Stomach (tissue), 8 donors: ENCODE measurements at regions not wholly inside any gene's neighbourhood (a gene's known extent, or its start where the extent isn't known, plus 50 kb on each side); places are given as distances from the start of the nearest gene placed in this dataset.

Source experiments
- DNase-seq, 2 donors: peaks; one replicate each; pipeline versions ENCODE4 v3.0.0 to v3.0.0-alpha.2; 2013 to 2019
- H3K27ac ChIP-seq, 5 donors: fragments of 200-600 bp in 4 of 5; sonication (generic) in 4 of 5; one replicate each; pipeline ENCODE4 v1.5.1; 2013 to 2019; ENCODE audit warnings: mild to moderate bottlenecking in 1 of 5, moderate library complexity in 1 of 5
- H3K27me3 ChIP-seq, 3 donors: fragments of 200-600 bp; sonication (generic); one replicate each; pipeline ENCODE4 v1.5.1; 2017 to 2019; ENCODE audit warnings: mixed run types in 1 of 3
- H3K36me3 ChIP-seq, 4 donors: fragments of 200-600 bp; sonication (generic); 1 replicate in 3 of 4; 2 replicates in 1 of 4; pipeline ENCODE4 v1.5.1; 2016 to 2019
- H3K4me1 ChIP-seq, 4 donors: fragments of 200-600 bp; sonication (generic); one replicate each; pipeline ENCODE4 v1.5.1; 2016 to 2019
- H3K4me3 ChIP-seq, 4 donors: fragments of 200-600 bp; sonication (generic) in 3 of 4; one replicate each; pipeline ENCODE4 v1.5.1; 2016 to 2019; ENCODE audit warnings: mild to moderate bottlenecking in 1 of 4
- H3K9me3 ChIP-seq, 4 donors: fragments of 200-600 bp; sonication (generic); one replicate each; pipeline ENCODE4 v1.5.1; 2016 to 2019
- EP300 ChIP-seq: sonication (generic); formaldehyde crosslinking; IDR thresholded peaks from one replicate; pipeline ENCODE4 v1.6.1; 2017; ENCODE audit warnings: antibody characterized with exemption
- POLR2A ChIP-seq, 4 donors: fragments of 450-650 bp; IDR thresholded peaks; one replicate each; pipeline ENCODE4 v1.6.1; 2016; ENCODE audit warnings: antibody characterized with exemption in 4 of 4, control low read depth in 2 of 4, mild to moderate bottlenecking in 1 of 4, moderate library complexity in 1 of 4
- POLR2AphosphoS5 ChIP-seq, 3 donors: sonication (generic); formaldehyde crosslinking; IDR thresholded peaks; one replicate each; pipeline ENCODE4 v1.6.1; 2016; ENCODE audit warnings: antibody characterized with exemption in 3 of 3
- WGBS, 5 donors: extraction: QIAGEN DNeasy Blood & Tissue Kit in 3 of 5; methylation state at CpG; one replicate each; pipeline versions ENCODE4 v1.1.5 to v1.1.7; 2013 to 2018; 5-methylcytosine and 5-hydroxymethylcytosine counted together
- intact Hi-C: fragments of 100-400 bp; cut with DNase I; formaldehyde crosslinking; loops from one replicate; pipeline ENCODE4 v1.15.1; 2023; ENCODE audit warnings: low total_unique reads
- TF ChIP-seq, protein P1 (sequence below), 7 experiments: fragments of 450-650 bp in 4 of 7; fragments of 200-600 bp in 3 of 7; sonication (generic) in 3 of 7; IDR thresholded peaks; one replicate each; pipeline ENCODE4 v1.5.1; 2016 to 2019; ENCODE audit warnings: antibody characterized with exemption in 7 of 7, control low read depth in 2 of 7, mild to moderate bottlenecking in 1 of 7
- donor health status: healthy with polysubstance abuse.
- donor health status: Bipolar disorder and iron deficiency.
- donor health status: healthy.

DNA sequence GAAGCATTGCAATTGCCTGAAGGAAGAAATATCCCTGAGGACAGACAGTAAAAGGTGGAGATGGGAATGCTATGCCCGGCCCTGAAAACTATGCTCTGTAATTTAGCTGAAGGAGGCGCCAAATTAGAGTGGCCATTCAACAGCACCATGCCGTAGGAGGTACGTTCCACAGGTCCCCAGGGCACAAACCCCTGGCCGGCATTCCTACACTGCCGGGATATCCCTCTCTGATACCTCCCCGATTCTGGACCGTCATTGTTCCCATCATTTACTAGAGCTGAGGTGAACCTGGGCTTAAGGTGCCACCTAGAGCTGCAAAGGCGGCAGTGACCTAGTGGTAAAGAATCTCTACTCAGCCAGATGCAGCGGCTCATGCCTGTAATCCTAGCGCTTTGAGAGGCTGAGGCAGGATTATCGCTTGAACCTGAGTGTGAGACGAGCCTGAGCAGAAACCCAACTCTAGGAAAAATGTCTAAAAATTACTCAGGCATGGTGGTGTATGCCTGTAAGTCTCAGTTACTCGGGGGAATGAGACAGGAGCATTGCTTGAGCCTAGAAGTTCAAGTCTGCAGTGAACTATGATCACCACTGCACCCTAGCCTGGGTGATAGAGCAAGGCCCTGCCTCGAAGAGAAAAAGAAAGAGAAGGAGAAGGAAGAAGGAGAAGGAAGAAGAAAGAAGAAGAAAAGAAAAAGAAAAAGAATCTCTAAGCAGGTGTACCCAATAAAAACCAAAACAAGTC lies 53.0 kb upstream of the TNKS2 start:
- Histone ChIP-seq H3K27ac (no peak overlapping the region), H3K4me1 (peaks cover 0 to 5% (median 0%) of the 10 kb centered on the region in 4 donors), H3K9me3 (no peaks in the 10 kb centered on the region), H3K36me3 (no peaks in the 10 kb centered on the region), H3K27me3 (peaks cover 0 to 7% (median 0%) of the 10 kb centered on the region in 3 donors), H3K4me3 (no peak overlapping the region)
- TF ChIP-seq EP300 (no peak), POLR2AphosphoS5 (IDR thresholded peaks at IDR 0.05) (no peak), POLR2A (IDR thresholded peaks at IDR 0.05) (no peak)
- TF ChIP-seq, protein P1, sequence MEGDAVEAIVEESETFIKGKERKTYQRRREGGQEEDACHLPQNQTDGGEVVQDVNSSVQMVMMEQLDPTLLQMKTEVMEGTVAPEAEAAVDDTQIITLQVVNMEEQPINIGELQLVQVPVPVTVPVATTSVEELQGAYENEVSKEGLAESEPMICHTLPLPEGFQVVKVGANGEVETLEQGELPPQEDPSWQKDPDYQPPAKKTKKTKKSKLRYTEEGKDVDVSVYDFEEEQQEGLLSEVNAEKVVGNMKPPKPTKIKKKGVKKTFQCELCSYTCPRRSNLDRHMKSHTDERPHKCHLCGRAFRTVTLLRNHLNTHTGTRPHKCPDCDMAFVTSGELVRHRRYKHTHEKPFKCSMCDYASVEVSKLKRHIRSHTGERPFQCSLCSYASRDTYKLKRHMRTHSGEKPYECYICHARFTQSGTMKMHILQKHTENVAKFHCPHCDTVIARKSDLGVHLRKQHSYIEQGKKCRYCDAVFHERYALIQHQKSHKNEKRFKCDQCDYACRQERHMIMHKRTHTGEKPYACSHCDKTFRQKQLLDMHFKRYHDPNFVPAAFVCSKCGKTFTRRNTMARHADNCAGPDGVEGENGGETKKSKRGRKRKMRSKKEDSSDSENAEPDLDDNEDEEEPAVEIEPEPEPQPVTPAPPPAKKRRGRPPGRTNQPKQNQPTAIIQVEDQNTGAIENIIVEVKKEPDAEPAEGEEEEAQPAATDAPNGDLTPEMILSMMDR (IDR thresholded peaks at IDR 0.05): peak in 2 of 7 experiments; percentile 17 to 36
- intact Hi-C loops: loop anchor here (10.0 kb wide), 1 partner anchor 100 kb away; no protein-coding TSS in a partner anchor
- peak; percentile 39 to 53 for DNase-seq
- WGBS, 5 donors: 31 to 40% (median 35%) methylated on average over 14 to 15 of the region's 15 CpGs

DNA sequence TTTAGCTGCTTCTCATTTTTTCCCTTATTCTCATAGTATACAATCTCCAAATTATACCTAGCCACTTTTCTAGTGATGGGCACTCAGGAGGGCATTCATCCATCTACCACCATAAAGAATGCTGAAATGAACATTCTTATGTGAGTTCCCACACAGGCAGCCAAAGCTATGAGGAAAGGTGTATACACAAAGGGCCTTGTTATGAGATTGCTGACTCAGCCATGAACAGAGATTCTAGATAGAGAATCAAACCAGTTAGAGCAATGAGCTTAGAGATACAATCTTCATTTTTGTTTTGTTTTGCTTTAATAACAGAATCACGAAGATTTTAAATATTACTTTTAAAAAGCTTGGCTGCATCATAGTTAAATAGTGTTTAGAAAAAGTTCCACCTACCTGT lies 54.8 kb upstream of the TNKS2 start:
- TF ChIP-seq EP300: no peak
- TF ChIP-seq, protein P1 (IDR thresholded peaks at IDR 0.05): no peak
- TF ChIP-seq POLR2A (IDR thresholded peaks at IDR 0.05): no peak
- TF ChIP-seq POLR2AphosphoS5 (IDR thresholded peaks at IDR 0.05): no peak
- Histone ChIP-seq H3K27ac (no peak overlapping the region), H3K4me1 (peaks cover 0 to 5% (median 0%) of the 10 kb centered on the region in 4 donors), H3K27me3 (peaks cover 0 to 14% (median 0%) of the 10 kb centered on the region in 3 donors), H3K36me3 (no peaks in the 10 kb centered on the region), H3K4me3 (no peak overlapping the region), H3K9me3 (no peaks in the 10 kb centered on the region)
- no peak for DNase-seq
- WGBS, 5 donors: 61 to 75% (median 69%) methylated on average over 1 of the region's 1 CpG
- intact Hi-C loops: loop anchor here (10.0 kb wide), 1 partner anchor 99 kb away; no protein-coding TSS in a partner anchor

DNA sequence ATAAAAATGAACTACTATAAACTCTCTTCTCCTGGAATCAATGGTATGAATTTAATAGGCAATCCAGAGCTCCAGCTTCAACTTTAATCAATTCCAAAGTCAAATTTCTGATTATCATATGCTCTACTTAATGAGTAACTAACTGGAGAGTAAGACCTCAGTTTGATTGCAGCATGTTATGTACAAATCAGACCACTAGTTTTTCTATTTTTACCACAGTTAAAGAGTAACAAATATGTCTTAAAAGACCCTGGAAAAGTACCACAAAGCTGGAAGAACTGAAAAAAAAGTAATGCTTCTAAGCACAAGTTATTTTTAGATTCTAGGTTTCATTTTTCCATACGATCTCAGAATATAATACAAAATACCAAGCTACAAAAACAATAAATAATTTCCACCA lies 56.0 kb upstream of the TNKS2 start:
- intact Hi-C loops: loop anchor here (10.0 kb wide), 1 partner anchor 97 kb away; no protein-coding TSS in a partner anchor
- no peaks in the 10 kb centered on the region for H3K36me3 ChIP-seq
- 0 to 17% (median 12%) methylated on average over 1 of the region's 1 CpG for WGBS, 5 donors
- no peaks in the 10 kb centered on the region for H3K9me3 ChIP-seq
- TF ChIP-seq POLR2A (IDR thresholded peaks at IDR 0.05): no peak
- TF ChIP-seq, protein P1 (IDR thresholded peaks at IDR 0.05): no peak
- no peak for TF ChIP-seq POLR2AphosphoS5 (IDR thresholded peaks at IDR 0.05)
- TF ChIP-seq EP300: no peak
- no peak overlapping the region for H3K4me3 ChIP-seq
- peaks cover 0 to 18% (median 0%) of the 10 kb centered on the region in 3 donors for H3K27me3 ChIP-seq
- no peak for DNase-seq
- no peak overlapping the region for H3K27ac ChIP-seq
- peaks cover 0 to 5% (median 0%) of the 10 kb centered on the region in 4 donors for H3K4me1 ChIP-seq

DNA sequence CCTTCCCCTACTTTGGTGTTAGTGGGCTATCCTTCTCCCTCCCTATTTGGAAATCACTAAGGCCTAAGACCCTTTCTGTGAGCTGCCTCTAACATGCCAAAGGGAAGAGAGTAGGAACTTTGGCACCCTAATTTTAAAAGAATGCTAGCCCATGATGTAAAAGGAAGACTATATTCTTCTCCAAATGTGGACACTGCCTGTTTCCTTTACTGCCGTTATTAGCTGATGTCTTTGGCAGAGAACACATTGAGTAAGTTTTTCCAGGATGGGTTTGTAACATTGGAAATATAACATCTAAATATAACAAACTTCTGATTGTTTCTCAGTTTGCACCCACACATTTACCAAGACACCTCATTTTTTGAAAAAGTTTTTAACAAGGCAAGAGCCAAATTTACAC lies 56.9 kb upstream of the TNKS2 start:
- intact Hi-C loops: loop anchor here (10.0 kb wide), 1 partner anchor 97 kb away; no protein-coding TSS in a partner anchor
- TF ChIP-seq, protein P1 (IDR thresholded peaks at IDR 0.05): no peak
- TF ChIP-seq EP300 (no peak), POLR2AphosphoS5 (IDR thresholded peaks at IDR 0.05) (no peak), POLR2A (IDR thresholded peaks at IDR 0.05) (no peak)
- WGBS, 5 donors: 38 to 74% (median 49%) methylated on average over 1 of the region's 1 CpG
- H3K4me3 ChIP-seq: no peak overlapping the region
- peak in 1 of 2 donors; percentile 21 for DNase-seq
- H3K4me1 ChIP-seq: peaks cover 0 to 5% (median 0%) of the 10 kb centered on the region in 4 donors
- peaks cover 0 to 18% (median 0%) of the 10 kb centered on the region in 3 donors for H3K27me3 ChIP-seq
- H3K27ac ChIP-seq: no peak overlapping the region
- no peaks in the 10 kb centered on the region for H3K9me3 ChIP-seq
- no peaks in the 10 kb centered on the region for H3K36me3 ChIP-seq
